ENCODE measurements at regions not wholly inside any gene's neighbourhood (a gene's known extent, or its start where the extent isn't known, plus 50 kb on each side); places are given as distances from the start of the nearest gene placed in this dataset.

DNA sequence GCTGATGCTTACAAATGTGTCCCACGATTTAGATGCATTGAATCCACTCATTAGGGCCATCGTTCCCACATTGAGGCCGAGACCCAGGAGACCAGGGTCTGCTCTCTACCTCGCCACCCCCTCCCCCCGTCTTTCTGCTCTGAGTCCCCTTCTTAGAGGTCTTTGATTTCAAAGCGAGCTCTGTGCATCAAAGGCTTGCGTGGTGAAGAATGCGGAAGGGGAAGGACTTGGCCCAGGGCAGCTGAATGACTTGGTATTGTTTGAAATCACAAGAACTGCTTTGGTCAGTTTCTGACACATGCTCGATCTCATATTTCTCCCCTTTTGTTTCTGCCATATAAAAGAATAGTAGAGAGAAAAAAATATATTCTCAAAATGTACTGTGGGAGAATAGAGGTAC, 78.3 kb upstream of the IRX1 start:
- H3K4me1 ChIP-seq (ENCODE audit: control insufficient read depth, extremely low read depth, insufficient read depth, low read length) = no peaks in the 10 kb centered on the region
- H3K79me2 ChIP-seq (ENCODE audit: control insufficient read depth, insufficient read depth, low read length) = no peaks in the 10 kb centered on the region
- H3K27ac ChIP-seq (ENCODE audit: insufficient read depth, low read length) = no peak overlapping the region
- no peak overlapping the region for H3K4me3 ChIP-seq (replicated peaks in 1 of 4; ENCODE audit: control extremely low read depth in 1 of 4, insufficient read depth in 1 of 4, low read depth in 3 of 4, low read length in 4 of 4)
- H3K9ac ChIP-seq (ENCODE audit: insufficient read depth, low read length) = no peak overlapping the region
- no peaks in the 10 kb centered on the region for H3K27me3 ChIP-seq (ENCODE audit: control insufficient read depth, insufficient read depth, low read length)
- no peak overlapping the region for H3K4me2 ChIP-seq (ENCODE audit: extremely low read depth, insufficient read depth, low read length)
- H2AFZ ChIP-seq (ENCODE audit: low read length) = no peak overlapping the region
- DNase-seq (ENCODE audit: low read depth in 2 of 2) = no peak
- TF ChIP-seq, protein P1, sequence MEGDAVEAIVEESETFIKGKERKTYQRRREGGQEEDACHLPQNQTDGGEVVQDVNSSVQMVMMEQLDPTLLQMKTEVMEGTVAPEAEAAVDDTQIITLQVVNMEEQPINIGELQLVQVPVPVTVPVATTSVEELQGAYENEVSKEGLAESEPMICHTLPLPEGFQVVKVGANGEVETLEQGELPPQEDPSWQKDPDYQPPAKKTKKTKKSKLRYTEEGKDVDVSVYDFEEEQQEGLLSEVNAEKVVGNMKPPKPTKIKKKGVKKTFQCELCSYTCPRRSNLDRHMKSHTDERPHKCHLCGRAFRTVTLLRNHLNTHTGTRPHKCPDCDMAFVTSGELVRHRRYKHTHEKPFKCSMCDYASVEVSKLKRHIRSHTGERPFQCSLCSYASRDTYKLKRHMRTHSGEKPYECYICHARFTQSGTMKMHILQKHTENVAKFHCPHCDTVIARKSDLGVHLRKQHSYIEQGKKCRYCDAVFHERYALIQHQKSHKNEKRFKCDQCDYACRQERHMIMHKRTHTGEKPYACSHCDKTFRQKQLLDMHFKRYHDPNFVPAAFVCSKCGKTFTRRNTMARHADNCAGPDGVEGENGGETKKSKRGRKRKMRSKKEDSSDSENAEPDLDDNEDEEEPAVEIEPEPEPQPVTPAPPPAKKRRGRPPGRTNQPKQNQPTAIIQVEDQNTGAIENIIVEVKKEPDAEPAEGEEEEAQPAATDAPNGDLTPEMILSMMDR (conservative IDR thresholded peaks at IDR 0.05 in 1 of 2, IDR thresholded peaks at IDR 0.05 in 1 of 2; ENCODE audit: low read depth in 1 of 2, low read length in 2 of 2) = no peak
- TF ChIP-seq EZH2 (IDR thresholded peaks at IDR 0.05; ENCODE audit: low read length, missing control alignments) = no peak
- no peaks in the 10 kb centered on the region for H3K9me3 ChIP-seq (ENCODE audit: control insufficient read depth, insufficient read depth, low read depth, low read length)
- no peaks in the 10 kb centered on the region for H4K20me1 ChIP-seq (ENCODE audit: control insufficient read depth, extremely low read depth, insufficient read depth, low read length)
- no peaks in the 10 kb centered on the region for H3K36me3 ChIP-seq (ENCODE audit: control insufficient read depth, insufficient read depth, low read length)

DNA sequence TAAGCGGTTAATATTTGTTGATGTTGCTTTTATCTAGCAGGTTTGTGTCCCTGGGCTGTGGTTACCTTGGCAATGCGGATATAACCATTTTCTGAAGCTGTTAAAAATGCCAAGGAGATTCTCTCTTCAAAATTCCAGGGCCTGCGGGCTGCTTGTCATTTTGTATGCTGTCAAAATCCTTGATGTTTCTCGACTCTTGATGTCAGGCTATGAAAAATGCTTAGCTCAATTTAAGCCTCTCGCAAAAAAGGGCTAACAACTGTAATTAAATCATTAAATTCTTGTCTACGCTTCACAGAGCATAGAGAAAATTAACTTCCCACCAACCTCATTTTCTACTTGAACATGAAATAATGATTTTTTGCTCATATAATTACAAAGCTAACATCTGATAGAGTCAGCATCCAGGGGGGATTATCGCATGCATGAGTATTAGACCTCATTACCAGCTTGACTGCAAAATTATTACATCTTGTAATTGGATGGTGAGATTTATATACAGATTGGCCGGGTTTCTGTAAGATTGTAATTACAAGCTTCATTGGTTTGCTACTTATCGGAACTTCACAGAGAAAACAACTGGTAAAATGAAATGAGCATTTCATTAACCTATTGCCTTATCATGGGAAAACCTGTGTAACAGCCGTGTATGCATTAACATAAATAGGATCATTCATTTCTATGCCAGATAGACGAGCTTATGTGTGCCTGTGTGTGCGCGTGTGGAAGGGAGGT, 83.1 kb upstream of the IRX1 start:
- no peaks in the 10 kb centered on the region for H3K36me3 ChIP-seq (ENCODE audit: control insufficient read depth, insufficient read depth, low read length)
- no peak overlapping the region for H3K9ac ChIP-seq (ENCODE audit: insufficient read depth, low read length)
- no peak for DNase-seq (ENCODE audit: low read depth in 2 of 2)
- no peaks in the 10 kb centered on the region for H3K27me3 ChIP-seq (ENCODE audit: control insufficient read depth, insufficient read depth, low read length)
- no peaks in the 10 kb centered on the region for H3K9me3 ChIP-seq (ENCODE audit: control insufficient read depth, insufficient read depth, low read depth, low read length)
- no peaks in the 10 kb centered on the region for H3K4me1 ChIP-seq (ENCODE audit: control insufficient read depth, extremely low read depth, insufficient read depth, low read length)
- H2AFZ ChIP-seq (ENCODE audit: low read length) = no peak overlapping the region
- TF ChIP-seq EZH2 (IDR thresholded peaks at IDR 0.05; ENCODE audit: low read length, missing control alignments) = no peak
- TF ChIP-seq, protein P1 (conservative IDR thresholded peaks at IDR 0.05 in 1 of 2, IDR thresholded peaks at IDR 0.05 in 1 of 2; ENCODE audit: low read depth in 1 of 2, low read length in 2 of 2) = no peak
- H4K20me1 ChIP-seq (ENCODE audit: control insufficient read depth, extremely low read depth, insufficient read depth, low read length) = no peaks in the 10 kb centered on the region
- H3K4me2 ChIP-seq (ENCODE audit: extremely low read depth, insufficient read depth, low read length) = no peak overlapping the region
- no peak overlapping the region for H3K27ac ChIP-seq (ENCODE audit: insufficient read depth, low read length)
- H3K4me3 ChIP-seq (replicated peaks in 1 of 4; ENCODE audit: control extremely low read depth in 1 of 4, insufficient read depth in 1 of 4, low read depth in 3 of 4, low read length in 4 of 4) = no peak overlapping the region
- H3K79me2 ChIP-seq (ENCODE audit: control insufficient read depth, insufficient read depth, low read length) = no peaks in the 10 kb centered on the region

DNA sequence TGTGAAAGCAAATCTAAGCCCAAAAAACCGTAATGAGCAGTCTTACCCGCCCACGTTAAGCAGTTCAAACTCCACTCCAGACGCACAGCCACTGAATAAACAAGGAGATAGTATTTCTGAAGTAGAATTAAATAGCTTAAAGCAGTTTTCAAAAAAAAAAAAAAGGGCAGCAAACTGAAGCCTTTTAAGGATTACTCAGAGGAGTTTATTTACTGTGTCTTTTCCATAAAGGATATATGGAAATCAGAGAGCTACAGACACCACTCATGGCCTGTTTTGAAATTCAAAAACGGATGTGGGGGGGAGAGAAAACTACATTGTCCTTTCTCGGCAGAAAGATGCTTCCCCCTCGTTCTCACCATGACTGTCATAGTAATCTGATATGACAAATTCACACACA, 83.7 kb upstream of the IRX1 start:
- no peaks in the 10 kb centered on the region for H4K20me1 ChIP-seq (ENCODE audit: control insufficient read depth, extremely low read depth, insufficient read depth, low read length)

More for the DNA sequence above, 83.7 kb upstream of the IRX1 start:
- H3K27ac ChIP-seq (ENCODE audit: insufficient read depth, low read length) = no peak overlapping the region
- no peaks in the 10 kb centered on the region for H3K36me3 ChIP-seq (ENCODE audit: control insufficient read depth, insufficient read depth, low read length)
- H3K4me3 ChIP-seq (replicated peaks in 1 of 4; ENCODE audit: control extremely low read depth in 1 of 4, insufficient read depth in 1 of 4, low read depth in 3 of 4, low read length in 4 of 4) = no peak overlapping the region
- TF ChIP-seq, protein P1 (conservative IDR thresholded peaks at IDR 0.05 in 1 of 2, IDR thresholded peaks at IDR 0.05 in 1 of 2; ENCODE audit: low read depth in 1 of 2, low read length in 2 of 2) = no peak
- TF ChIP-seq EZH2 (IDR thresholded peaks at IDR 0.05; ENCODE audit: low read length, missing control alignments) = no peak
- H3K27me3 ChIP-seq (ENCODE audit: control insufficient read depth, insufficient read depth, low read length) = no peaks in the 10 kb centered on the region
- no peak overlapping the region for H3K4me2 ChIP-seq (ENCODE audit: extremely low read depth, insufficient read depth, low read length)
- no peak for DNase-seq (ENCODE audit: low read depth in 2 of 2)
- no peak overlapping the region for H3K9ac ChIP-seq (ENCODE audit: insufficient read depth, low read length)
- no peak overlapping the region for H2AFZ ChIP-seq (ENCODE audit: low read length)
- H3K9me3 ChIP-seq (ENCODE audit: control insufficient read depth, insufficient read depth, low read depth, low read length) = no peaks in the 10 kb centered on the region
- no peaks in the 10 kb centered on the region for H3K4me1 ChIP-seq (ENCODE audit: control insufficient read depth, extremely low read depth, insufficient read depth, low read length)
- no peaks in the 10 kb centered on the region for H3K79me2 ChIP-seq (ENCODE audit: control insufficient read depth, insufficient read depth, low read length)
